Skeletal muscle cell (primary cell): ENCODE measurements at regions not wholly inside any gene's neighbourhood (a gene's known extent, or its start where the extent isn't known, plus 50 kb on each side); places are given as distances from the start of the nearest gene placed in this dataset.

Experiments
- DNase-seq: peaks from one replicate; pipeline ENCODE4 v3.0.0-alpha.2; 2010; ENCODE audit warnings: low read depth
- H3K4me3 ChIP-seq: 2 replicates; pipeline ENCODE4 v1.5.1; 2011; ENCODE audit warnings: low read depth, mild to moderate bottlenecking, control low read depth, low read length, moderate library complexity

GRCh38 chr2:122741403-122741802 is 986.0 kb downstream of the TSN start:
- DNase-seq, result no peak

GRCh38 chr2:122743021-122743675 is 987.7 kb downstream of the TSN start:
- H3K4me3 ChIP-seq, result no peak overlapping the region
- no peak for DNase-seq

More at GRCh38 chr2:122741403-122741802, 986.0 kb downstream of the TSN start:
- no peak overlapping the region for H3K4me3 ChIP-seq

- H3K4me3 ChIP-seq, result no peak overlapping the region
- DNase-seq, result no peak
Measured at GRCh38 chr2:122745603-122746002, 990.2 kb downstream of the TSN start.

- DNase-seq, result no peak
- no peak overlapping the region for H3K4me3 ChIP-seq
Measured at GRCh38 chr2:122747670-122748069, 992.2 kb downstream of the TSN start.

GRCh38 chr2:122748552-122749011 is 993.1 kb downstream of the TSN start:
- no peak overlapping the region for H3K4me3 ChIP-seq
- DNase-seq, result peak; percentile 16

GRCh38 chr2:122749405-122749804 is 994.0 kb downstream of the TSN start:
- no peak overlapping the region for H3K4me3 ChIP-seq
- no peak for DNase-seq

GRCh38 chr2:122750095-122750494 is 994.6 kb downstream of the TSN start:
- no peak for DNase-seq
- H3K4me3 ChIP-seq, result no peak overlapping the region

- H3K4me3 ChIP-seq, result no peak overlapping the region
- no peak for DNase-seq
Measured at GRCh38 chr2:122750808-122751207, 995.4 kb downstream of the TSN start.

GRCh38 chr2:122753336-122753735 is 997.9 kb downstream of the TSN start:
- H3K4me3 ChIP-seq, result no peak overlapping the region
- DNase-seq, result no peak

- no peak overlapping the region for H3K4me3 ChIP-seq
- DNase-seq, result no peak
Measured at GRCh38 chr2:122754561-122754960, 999.1 kb downstream of the TSN start.

GRCh38 chr2:122755281-122755780 is 999.9 kb downstream of the TSN start:
- H3K4me3 ChIP-seq, result no peak overlapping the region
- DNase-seq, result no peak

- DNase-seq, result no peak
- no peak overlapping the region for H3K4me3 ChIP-seq
Measured at GRCh38 chr2:122758967-122759366, 1003.5 kb downstream of the TSN start.

GRCh38 chr2:122764014-122764413 is 1008.6 kb downstream of the TSN start:
- no peak for DNase-seq

GRCh38 chr2:122780251-122780650 is 1024.8 kb downstream of the TSN start:
- H3K4me3 ChIP-seq, result no peak overlapping the region
- no peak for DNase-seq

More at GRCh38 chr2:122764014-122764413, 1008.6 kb downstream of the TSN start:
- H3K4me3 ChIP-seq, result no peak overlapping the region

- no peak for DNase-seq
Measured at GRCh38 chr2:122794100-122794499, 1038.6 kb downstream of the TSN start.

GRCh38 chr2:122795763-122796162 is 1040.3 kb downstream of the TSN start:
- H3K4me3 ChIP-seq, result no peak overlapping the region
- DNase-seq, result no peak

More at GRCh38 chr2:122794100-122794499, 1038.6 kb downstream of the TSN start:
- H3K4me3 ChIP-seq, result no peak overlapping the region

- H3K4me3 ChIP-seq, result no peak overlapping the region
- DNase-seq, result no peak
Measured at GRCh38 chr2:122799391-122799790, 1043.9 kb downstream of the TSN start.

GRCh38 chr2:122800781-122801180 is 1045.3 kb downstream of the TSN start:
- no peak overlapping the region for H3K4me3 ChIP-seq
- DNase-seq, result no peak

- no peak for DNase-seq
Measured at GRCh38 chr2:122804494-122804893, 1049.0 kb downstream of the TSN start.

GRCh38 chr2:122805346-122805745 is 1049.9 kb downstream of the TSN start:
- DNase-seq, result no peak

More at GRCh38 chr2:122804494-122804893, 1049.0 kb downstream of the TSN start:
- no peak overlapping the region for H3K4me3 ChIP-seq

GRCh38 chr2:122808286-122808969 is 1053.0 kb downstream of the TSN start:
- no peak overlapping the region for H3K4me3 ChIP-seq
- DNase-seq, result no peak

More at GRCh38 chr2:122805346-122805745, 1049.9 kb downstream of the TSN start:
- H3K4me3 ChIP-seq, result no peak overlapping the region
